IPS-15b (cell line): ENCODE measurements at regions not wholly inside any gene's neighbourhood (a gene's known extent, or its start where the extent isn't known, plus 50 kb on each side); places are given as distances from the start of the nearest gene placed in this dataset.
"Not testable (repeated sequence)": the region's sequence is repeated elsewhere in the genome, so short reads cannot be mapped to it uniquely, and the experiment has no call there.

ENCODE experiments used
- H3K27me3 ChIP-seq: one replicate; pipeline ENCODE4 v1.6.1; 2013; ENCODE audit warnings: low read length; ENCODE audit not compliant: control insufficient read depth, insufficient read depth
- H3K36me3 ChIP-seq: one replicate; pipeline ENCODE4 v1.6.1; 2013; ENCODE audit warnings: low read length; ENCODE audit not compliant: control insufficient read depth, insufficient read depth
- H3K4me1 ChIP-seq: one replicate; pipeline ENCODE4 v1.6.1; 2013; ENCODE audit warnings: mild to moderate bottlenecking, low read length; ENCODE audit not compliant: control insufficient read depth, insufficient read depth
- H3K4me3 ChIP-seq: one replicate; pipeline ENCODE4 v1.5.1; 2013; ENCODE audit warnings: low read depth, low read length
- H3K9ac ChIP-seq: one replicate; pipeline ENCODE4 v1.6.1; 2013; ENCODE audit warnings: low read depth, mild to moderate bottlenecking, low read length
- H3K9me3 ChIP-seq: one replicate; pipeline ENCODE4 v1.6.1; 2013; ENCODE audit warnings: mild to moderate bottlenecking, low read length; ENCODE audit not compliant: control insufficient read depth, insufficient read depth

DNA sequence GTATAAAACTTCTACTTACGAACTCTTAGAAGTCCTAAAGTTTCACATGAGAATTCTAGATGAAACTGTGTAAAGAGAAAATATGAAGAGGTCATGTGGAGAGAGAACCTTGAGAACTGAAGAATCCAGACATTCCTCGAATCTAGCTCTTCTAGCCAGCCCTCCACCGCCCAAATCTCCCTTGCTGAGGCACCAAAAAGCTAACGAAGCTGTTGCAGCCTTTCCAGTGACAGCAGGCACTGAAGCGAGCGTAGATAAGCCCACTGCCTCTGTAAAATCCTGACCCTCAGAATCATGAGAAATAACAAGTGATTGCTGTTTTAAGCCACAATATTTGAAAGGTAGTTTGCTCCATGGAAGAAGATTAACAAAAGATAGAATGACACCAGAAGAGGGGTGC, 134.0 kb downstream of the GOLGA6L6 start:
- H3K27me3 ChIP-seq: no peaks in the 10 kb centered on the region
- H3K36me3 ChIP-seq: no peaks in the 10 kb centered on the region
- H3K4me1 ChIP-seq: no peaks in the 10 kb centered on the region
- H3K4me3 ChIP-seq: no peak overlapping the region
- peaks cover 30% of the 10 kb centered on the region for H3K9me3 ChIP-seq
- no peak overlapping the region for H3K9ac ChIP-seq

DNA sequence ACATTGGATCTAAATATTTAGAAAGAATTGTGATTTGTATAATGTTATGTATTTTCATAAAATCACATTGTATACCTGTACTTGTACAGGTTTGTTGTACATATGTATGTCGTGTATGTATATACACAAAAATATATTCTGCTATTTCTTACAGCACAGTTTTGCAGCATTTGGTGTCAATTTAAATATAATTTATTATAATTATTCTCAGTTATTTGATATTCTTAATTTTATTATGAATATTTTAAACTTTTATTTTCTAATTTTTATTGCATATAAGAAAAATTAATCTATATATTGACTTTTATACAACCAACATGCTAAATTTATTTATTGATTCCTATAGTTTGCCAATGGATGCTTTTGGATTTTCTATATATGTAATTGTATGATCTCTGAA, 137.0 kb downstream of the GOLGA6L6 start:
- not testable (repeated sequence) for H3K4me1 ChIP-seq, H3K9ac ChIP-seq, H3K36me3 ChIP-seq, H3K27me3 ChIP-seq, H3K4me3 ChIP-seq
- H3K9me3 ChIP-seq: peaks cover 34% of the 10 kb centered on the region

DNA sequence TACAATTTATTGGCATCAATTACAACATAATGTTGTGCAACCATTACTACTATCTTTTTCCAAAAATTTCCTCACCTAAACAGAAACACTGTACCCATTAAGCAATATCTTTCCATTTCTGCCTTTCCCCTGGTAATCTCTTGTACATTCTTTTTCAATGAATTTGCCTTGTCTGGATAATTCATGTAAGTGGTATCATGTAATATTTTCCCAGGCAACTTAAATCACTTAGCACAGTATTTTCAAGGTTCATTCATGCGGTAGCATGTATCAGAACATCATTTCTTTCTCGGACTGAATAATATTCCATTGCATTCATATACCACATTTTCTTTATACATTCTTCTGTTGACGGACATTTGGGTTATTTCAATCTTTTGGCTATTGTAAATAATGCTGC, 139.0 kb downstream of the GOLGA6L6 start:
- peaks cover 29% of the 10 kb centered on the region for H3K9me3 ChIP-seq
- not testable (repeated sequence) for H3K4me3 ChIP-seq

DNA sequence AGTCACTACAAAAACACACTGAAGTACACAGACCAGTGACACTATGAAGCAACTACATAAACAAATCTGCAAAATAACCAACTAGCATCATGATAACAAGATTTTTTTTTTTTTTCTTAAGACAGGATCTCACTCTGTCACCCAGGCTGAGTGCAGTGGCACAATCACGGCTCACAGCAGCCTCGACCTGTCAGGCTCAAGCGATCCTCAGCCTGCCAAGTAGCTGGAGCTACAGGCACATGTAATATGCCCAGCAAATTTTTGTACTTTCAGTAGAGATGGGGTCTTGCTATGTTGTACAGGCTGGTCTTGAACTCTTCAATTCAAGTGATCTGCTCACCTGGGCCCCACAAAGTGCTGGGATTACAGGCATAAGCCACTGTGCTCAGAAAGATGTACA, 140.5 kb downstream of the GOLGA6L6 start:
- H3K27me3 ChIP-seq, H3K36me3 ChIP-seq, H3K4me1 ChIP-seq, H3K9ac ChIP-seq, H3K4me3 ChIP-seq: not testable (repeated sequence)
- peaks cover 30% of the 10 kb centered on the region for H3K9me3 ChIP-seq

More for the DNA sequence above, 139.0 kb downstream of the GOLGA6L6 start:
- H3K4me1 ChIP-seq, H3K36me3 ChIP-seq, H3K27me3 ChIP-seq, H3K9ac ChIP-seq: not testable (repeated sequence)

DNA sequence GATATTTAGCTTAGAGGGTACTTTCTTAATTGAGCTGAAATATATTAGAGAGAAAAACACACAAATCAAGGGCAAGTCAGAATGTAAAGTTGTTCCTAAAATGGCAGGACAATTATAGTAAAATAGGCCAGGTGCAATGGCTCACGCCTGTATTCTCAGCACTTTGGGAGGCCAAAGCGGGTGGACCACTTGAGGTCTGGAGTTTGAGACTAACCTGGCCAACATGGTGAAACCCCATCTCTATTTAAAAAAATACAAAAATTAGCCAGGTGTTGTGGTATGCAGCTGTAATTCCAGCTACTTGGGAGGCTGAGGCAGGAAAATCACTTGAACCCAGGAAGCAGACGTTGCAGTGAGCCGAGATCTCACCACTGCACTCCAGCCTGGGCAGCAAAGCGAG, 142.9 kb downstream of the GOLGA6L6 start:
- H3K9ac ChIP-seq, H3K36me3 ChIP-seq, H3K27me3 ChIP-seq, H3K4me3 ChIP-seq, H3K4me1 ChIP-seq: not testable (repeated sequence)
- H3K9me3 ChIP-seq: peaks cover 34% of the 10 kb centered on the region

DNA sequence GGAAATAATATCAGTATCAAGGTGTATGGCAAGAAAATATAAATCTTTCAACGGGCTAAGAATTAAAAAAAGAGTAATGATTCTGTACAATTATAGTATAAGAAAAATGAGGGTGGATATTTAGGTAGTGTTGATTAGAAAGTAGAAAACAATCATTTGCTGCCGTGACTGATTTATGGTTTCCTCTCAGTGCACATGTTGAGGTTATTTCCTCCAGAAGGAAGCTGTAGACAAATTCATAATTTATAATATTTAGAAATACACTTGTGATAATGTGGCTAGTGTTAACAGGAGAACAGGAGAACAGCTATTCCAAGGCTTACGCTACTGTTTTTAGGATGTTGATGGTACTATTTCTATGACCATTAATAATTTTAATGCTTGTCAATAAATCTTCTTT, 153.4 kb downstream of the GOLGA6L6 start:
- H3K27me3 ChIP-seq, H3K4me3 ChIP-seq, H3K9ac ChIP-seq, H3K4me1 ChIP-seq, H3K36me3 ChIP-seq: not testable (repeated sequence)
- H3K9me3 ChIP-seq: peaks cover 39% of the 10 kb centered on the region

DNA sequence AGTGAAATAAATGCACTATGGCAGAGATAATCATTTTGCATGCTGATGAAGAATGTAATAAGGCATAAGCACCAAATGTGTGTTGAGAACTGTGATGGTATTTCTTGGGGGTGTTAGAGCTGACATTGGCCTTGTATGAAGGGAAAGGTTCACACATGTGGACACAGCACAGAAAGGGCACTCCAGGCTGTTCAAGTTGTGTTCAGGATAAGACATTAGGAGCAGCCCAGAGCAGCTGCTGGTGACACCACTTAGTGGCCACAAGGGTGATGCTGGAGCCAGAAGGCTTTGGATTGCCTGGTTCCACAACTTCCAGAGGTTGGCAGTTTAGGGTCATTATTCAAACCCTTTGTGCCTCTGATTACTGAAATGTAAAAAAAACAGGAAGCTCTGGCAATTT, 155.4 kb downstream of the GOLGA6L6 start:
- no peaks in the 10 kb centered on the region for H3K4me1 ChIP-seq
- no peak overlapping the region for H3K9ac ChIP-seq
- no peak overlapping the region for H3K4me3 ChIP-seq
- no peaks in the 10 kb centered on the region for H3K27me3 ChIP-seq
- H3K9me3 ChIP-seq: peaks cover 37% of the 10 kb centered on the region
- H3K36me3 ChIP-seq: no peaks in the 10 kb centered on the region

DNA sequence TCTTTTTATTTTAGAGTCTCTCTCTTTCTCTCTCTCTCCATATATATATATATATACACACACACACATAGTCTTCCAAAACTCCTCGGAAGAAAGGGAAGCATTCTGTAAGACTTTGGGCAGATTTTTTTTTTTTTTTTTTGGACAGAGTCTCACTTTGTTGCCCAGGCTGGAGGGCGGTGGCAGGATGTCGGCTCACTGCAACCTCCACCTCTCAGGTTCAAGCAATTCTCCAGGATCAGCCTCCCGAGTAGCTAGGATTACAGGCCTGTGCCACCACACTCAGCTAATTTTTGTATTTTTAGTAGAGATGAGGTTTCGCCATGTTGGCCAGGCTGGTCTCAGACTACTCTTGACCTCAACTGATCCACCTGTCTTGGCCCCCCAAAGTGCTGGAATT, 161.4 kb downstream of the GOLGA6L6 start:
- peaks cover 13% of the 10 kb centered on the region for H3K9me3 ChIP-seq
- not testable (repeated sequence) for H3K36me3 ChIP-seq, H3K4me1 ChIP-seq, H3K4me3 ChIP-seq, H3K27me3 ChIP-seq, H3K9ac ChIP-seq

DNA sequence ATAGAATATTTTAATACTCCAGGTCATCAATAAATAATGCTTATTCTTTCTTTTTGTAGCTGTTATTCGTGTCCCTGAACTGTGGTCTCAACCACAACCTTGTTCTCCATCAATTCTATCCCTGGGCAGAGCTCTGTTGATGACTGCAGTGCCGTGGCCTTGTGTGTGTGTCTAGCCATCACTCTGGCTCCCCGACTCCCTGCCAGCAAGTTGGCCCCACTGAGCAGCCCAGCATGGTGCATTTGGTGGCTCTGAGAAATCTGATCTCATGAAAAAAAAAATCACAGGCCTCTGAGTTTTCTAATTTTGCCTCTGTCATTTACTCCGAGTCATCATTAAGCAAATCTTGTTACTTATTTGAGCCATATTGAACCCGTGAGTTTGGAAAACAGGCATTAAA, 164.7 kb downstream of the GOLGA6L6 start:
- Histone ChIP-seq H3K9ac (no peak overlapping the region), H3K4me3 (no peak overlapping the region), H3K4me1 (no peaks in the 10 kb centered on the region), H3K27me3 (no peaks in the 10 kb centered on the region), H3K36me3 (peaks cover 3% of the 10 kb centered on the region), H3K9me3 (peaks cover 4% of the 10 kb centered on the region)

DNA sequence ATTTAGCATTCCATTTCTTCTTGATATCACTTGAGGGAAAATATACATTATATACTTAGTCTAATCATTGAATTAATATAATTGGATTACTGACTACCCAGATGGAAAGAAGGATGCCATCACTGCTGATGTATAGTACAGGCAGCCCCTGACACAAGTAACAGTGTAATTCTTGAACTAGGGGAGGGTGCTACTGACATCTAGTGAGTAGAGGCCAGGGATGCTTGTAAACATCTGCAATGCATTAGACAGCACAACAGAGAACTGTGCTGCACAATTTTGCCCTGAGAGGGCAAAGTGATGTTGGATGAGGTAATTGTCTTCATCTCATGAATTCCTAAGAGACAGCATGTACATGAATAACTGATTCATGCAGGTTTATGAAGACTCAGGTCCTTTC, 169.2 kb downstream of the GOLGA6L6 start:
- not testable (repeated sequence) for H3K4me3 ChIP-seq, H3K9ac ChIP-seq, H3K4me1 ChIP-seq, H3K36me3 ChIP-seq, H3K27me3 ChIP-seq
- H3K9me3 ChIP-seq: peaks cover 21% of the 10 kb centered on the region

DNA sequence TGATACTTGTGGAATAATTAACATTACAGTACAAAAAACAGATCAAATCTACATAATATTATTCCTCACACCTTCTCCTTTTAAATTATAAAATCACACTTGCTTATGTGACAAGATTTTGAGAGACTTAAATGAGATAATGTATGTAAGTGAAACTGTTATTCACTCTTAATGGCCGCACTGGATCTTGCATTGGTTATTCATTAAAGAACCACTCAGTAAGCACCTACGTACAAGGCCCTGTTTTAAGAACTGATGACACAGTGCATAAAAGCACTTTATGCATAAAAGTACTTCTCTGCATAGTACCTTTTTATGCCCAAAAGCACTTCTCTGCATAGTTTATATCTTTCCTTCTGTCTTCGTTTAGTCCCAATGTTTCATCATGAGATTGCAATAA, 172.1 kb downstream of the GOLGA6L6 start:
- H3K27me3 ChIP-seq: no peaks in the 10 kb centered on the region
- H3K4me1 ChIP-seq: no peaks in the 10 kb centered on the region
- peaks cover 16% of the 10 kb centered on the region for H3K9me3 ChIP-seq
- H3K9ac ChIP-seq: no peak overlapping the region
- peaks cover 3% of the 10 kb centered on the region for H3K36me3 ChIP-seq
- no peak overlapping the region for H3K4me3 ChIP-seq

DNA sequence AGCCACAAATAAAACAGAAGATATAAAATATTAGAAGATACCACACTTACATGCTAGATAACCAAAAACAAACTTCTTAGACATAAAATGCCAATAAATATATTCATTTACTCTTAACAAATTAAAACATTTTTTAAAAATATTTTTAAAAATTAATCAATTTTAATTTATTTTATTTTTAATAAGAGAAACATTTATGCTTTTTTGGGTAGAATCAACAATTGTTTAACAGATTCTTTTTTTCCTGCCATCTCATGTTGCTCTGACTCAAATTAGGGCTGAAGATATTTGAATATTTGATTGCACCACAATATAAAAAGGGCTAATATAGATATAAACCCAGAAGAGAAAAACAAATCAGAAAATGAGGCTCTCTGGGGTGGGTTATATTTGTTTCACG, 172.6 kb downstream of the GOLGA6L6 start:
- no peak overlapping the region for H3K9ac ChIP-seq
- no peaks in the 10 kb centered on the region for H3K27me3 ChIP-seq

DNA sequence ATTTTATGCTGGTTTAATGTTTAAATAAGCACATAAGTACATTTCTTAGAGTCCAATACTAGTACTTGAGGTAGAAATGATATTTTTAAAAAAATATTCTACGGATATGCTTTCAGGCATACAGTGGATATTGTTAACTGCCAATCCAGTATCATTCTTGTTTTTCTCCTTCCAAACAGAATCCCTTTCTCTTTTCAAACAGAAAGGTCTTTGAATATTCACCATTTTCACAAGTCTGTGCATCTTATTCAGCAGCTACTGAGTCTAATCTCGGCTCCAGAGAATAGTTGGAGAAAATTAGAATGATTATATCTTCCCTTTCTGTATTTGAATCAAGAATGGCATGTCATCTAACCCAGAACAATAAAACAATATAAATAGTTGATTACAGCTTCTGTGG, 174.5 kb downstream of the GOLGA6L6 start:
- peaks cover 19% of the 10 kb centered on the region for H3K9me3 ChIP-seq
- no peaks in the 10 kb centered on the region for H3K27me3 ChIP-seq
- H3K4me3 ChIP-seq: no peak overlapping the region
- H3K9ac ChIP-seq: no peak overlapping the region
- no peaks in the 10 kb centered on the region for H3K36me3 ChIP-seq
- no peaks in the 10 kb centered on the region for H3K4me1 ChIP-seq

More for the DNA sequence above, 172.6 kb downstream of the GOLGA6L6 start:
- Histone ChIP-seq H3K36me3 (peaks cover 3% of the 10 kb centered on the region), H3K4me3 (no peak overlapping the region), H3K9me3 (peaks cover 16% of the 10 kb centered on the region), H3K4me1 (no peaks in the 10 kb centered on the region)
